Transverse colon (tissue), 4 donors: ENCODE measurements at regions not wholly inside any gene's neighbourhood (a gene's known extent, or its start where the extent isn't known, plus 50 kb on each side); places are given as distances from the start of the nearest gene placed in this dataset.

ENCODE experiments used
- CTCF ChIP-seq, 5 experiments: fragments of 200-600 bp in 3 of 5; fragments of 450-650 bp in 2 of 5; sonication (generic) in 3 of 5; IDR thresholded peaks; 1 replicate in 2 of 5; 2 replicates in 3 of 5; pipeline ENCODE4 v1.5.1; 2016 to 2017; ENCODE audit warnings: antibody characterized with exemption in 5 of 5, inconsistent platforms in 3 of 5, mild to moderate bottlenecking in 2 of 5, moderate library complexity in 1 of 5
- EP300 ChIP-seq: sonication (generic); formaldehyde crosslinking; IDR thresholded peaks from one replicate; pipeline ENCODE4 v1.6.1; 2017; ENCODE audit warnings: antibody characterized with exemption, low read depth
- POLR2A ChIP-seq: fragments of 450-650 bp; IDR thresholded peaks from one replicate; pipeline ENCODE4 v1.6.1; 2016; ENCODE audit warnings: antibody characterized with exemption, mild to moderate bottlenecking, moderate library complexity
- POLR2AphosphoS5 ChIP-seq, 3 donors: sonication (generic); formaldehyde crosslinking; IDR thresholded peaks; one replicate each; pipeline ENCODE4 v1.6.1; 2016; ENCODE audit warnings: antibody characterized with exemption in 3 of 3

- TF ChIP-seq CTCF (IDR thresholded peaks at IDR 0.05) (no peak), EP300 (no peak), POLR2A (no peak), POLR2AphosphoS5 (IDR thresholded peaks at IDR 0.05) (no peak)
These were observed 583.7 kb upstream of the USP15 start for GRCh38 chr12:61676520-61676919.
